ENCODE measurements at regions not wholly inside any gene's neighbourhood (a gene's known extent, or its start where the extent isn't known, plus 50 kb on each side); places are given as distances from the start of the nearest gene placed in this dataset.

- TF ChIP-seq CTCF (IDR thresholded peaks at IDR 0.05; ENCODE audit: low read depth, low read length): no peak
- Histone ChIP-seq H3K27me3 (ENCODE audit: control insufficient read depth, insufficient read depth, low read length) (no peaks in the 10 kb centered on the region), H3K9me3 (ENCODE audit: control insufficient read depth, insufficient read depth, low read length) (peaks cover 69% of the 10 kb centered on the region), H3K27ac (ENCODE audit: low read depth, low read length) (no peak overlapping the region), H3K4me3 (ENCODE audit: low read depth, low read length) (no peak overlapping the region)
- ChIA-PET CTCF (no interaction called here), POLR2A (no interaction called here)
- DNase-seq (ENCODE audit: low read depth, low spot score): no peak
Observed at GRCh38 chr10:123458933-123459332, 207.2 kb upstream of the GPR26 start.

- Histone ChIP-seq H3K4me3 (ENCODE audit: low read depth, low read length) (no peak overlapping the region), H3K9me3 (ENCODE audit: control insufficient read depth, insufficient read depth, low read length) (peaks cover 70% of the 10 kb centered on the region), H3K27ac (ENCODE audit: low read depth, low read length) (no peak overlapping the region), H3K27me3 (ENCODE audit: control insufficient read depth, insufficient read depth, low read length) (no peaks in the 10 kb centered on the region)
- ChIA-PET CTCF (no interaction called here), POLR2A (no interaction called here)
- TF ChIP-seq CTCF (IDR thresholded peaks at IDR 0.05; ENCODE audit: low read depth, low read length): no peak
- DNase-seq (ENCODE audit: low read depth, low spot score): no peak
Observed at GRCh38 chr10:123459371-123460091, 206.6 kb upstream of the GPR26 start.

GRCh38 chr10:123462246-123462645 is 203.9 kb upstream of the GPR26 start:
- peaks cover 52% of the 10 kb centered on the region for H3K9me3 ChIP-seq (ENCODE audit: control insufficient read depth, insufficient read depth, low read length)
- no peak overlapping the region for H3K27ac ChIP-seq (ENCODE audit: low read depth, low read length)
- H3K27me3 ChIP-seq (ENCODE audit: control insufficient read depth, insufficient read depth, low read length): no peaks in the 10 kb centered on the region
- POLR2A ChIA-PET: no interaction called here
- H3K4me3 ChIP-seq (ENCODE audit: low read depth, low read length): no peak overlapping the region
- no peak for TF ChIP-seq CTCF (IDR thresholded peaks at IDR 0.05; ENCODE audit: low read depth, low read length)
- DNase-seq (ENCODE audit: low read depth, low spot score): no peak
- CTCF ChIA-PET: no interaction called here

GRCh38 chr10:123462756-123463155 is 203.4 kb upstream of the GPR26 start:
- H3K27me3 ChIP-seq (ENCODE audit: control insufficient read depth, insufficient read depth, low read length): no peaks in the 10 kb centered on the region
- DNase-seq (ENCODE audit: low read depth, low spot score): no peak
- no peak overlapping the region for H3K27ac ChIP-seq (ENCODE audit: low read depth, low read length)
- no peak overlapping the region for H3K4me3 ChIP-seq (ENCODE audit: low read depth, low read length)
- peaks cover 55% of the 10 kb centered on the region for H3K9me3 ChIP-seq (ENCODE audit: control insufficient read depth, insufficient read depth, low read length)
- ChIA-PET POLR2A (no interaction called here), CTCF (no interaction called here)
- TF ChIP-seq CTCF (IDR thresholded peaks at IDR 0.05; ENCODE audit: low read depth, low read length): no peak

- H3K4me3 ChIP-seq (ENCODE audit: low read depth, low read length): no peak overlapping the region
- no peaks in the 10 kb centered on the region for H3K27me3 ChIP-seq (ENCODE audit: control insufficient read depth, insufficient read depth, low read length)
- H3K27ac ChIP-seq (ENCODE audit: low read depth, low read length): no peak overlapping the region
- H3K9me3 ChIP-seq (ENCODE audit: control insufficient read depth, insufficient read depth, low read length): peaks cover 55% of the 10 kb centered on the region
- TF ChIP-seq CTCF (IDR thresholded peaks at IDR 0.05; ENCODE audit: low read depth, low read length): no peak
- ChIA-PET CTCF (no interaction called here), POLR2A (no interaction called here)
- no peak for DNase-seq (ENCODE audit: low read depth, low spot score)
Observed at GRCh38 chr10:123463181-123463580, 203.0 kb upstream of the GPR26 start.

All from AG04450 (cell line).